ENCODE measurements at regions not wholly inside any gene's neighbourhood (a gene's known extent, or its start where the extent isn't known, plus 50 kb on each side); places are given as distances from the start of the nearest gene placed in this dataset.

GRCh38 chr4:140236654-140237169, 82.7 kb upstream of the MAML3 start:
- H3K4me3 ChIP-seq (ENCODE audit: low read depth, low read length): no peak overlapping the region
- no peak for DNase-seq (ENCODE audit: low read depth)
- no peak for TF ChIP-seq CTCF (IDR thresholded peaks at IDR 0.05; ENCODE audit: control insufficient read depth, extremely low read depth, insufficient read depth)

GRCh38 chr4:140234697-140235060, 80.7 kb upstream of the MAML3 start:
- TF ChIP-seq CTCF (IDR thresholded peaks at IDR 0.05; ENCODE audit: control insufficient read depth, extremely low read depth, insufficient read depth): no peak
- DNase-seq (ENCODE audit: low read depth): no peak
- no peak overlapping the region for H3K4me3 ChIP-seq (ENCODE audit: low read depth, low read length)

- TF ChIP-seq CTCF (IDR thresholded peaks at IDR 0.05; ENCODE audit: control insufficient read depth, extremely low read depth, insufficient read depth): no peak
- no peak for DNase-seq (ENCODE audit: low read depth)
These were observed 80.1 kb upstream of the MAML3 start for GRCh38 chr4:140233791-140234696.

GRCh38 chr4:140229881-140230280, 75.9 kb upstream of the MAML3 start:
- DNase-seq (ENCODE audit: low read depth): no peak

More at GRCh38 chr4:140233791-140234696, 80.1 kb upstream of the MAML3 start:
- H3K4me3 ChIP-seq (ENCODE audit: low read depth, low read length): no peak overlapping the region

GRCh38 chr4:140227286-140227685, 73.3 kb upstream of the MAML3 start:
- DNase-seq (ENCODE audit: low read depth): no peak
- H3K4me3 ChIP-seq (ENCODE audit: low read depth, low read length): no peak overlapping the region
- TF ChIP-seq CTCF (IDR thresholded peaks at IDR 0.05; ENCODE audit: control insufficient read depth, extremely low read depth, insufficient read depth): no peak

More at GRCh38 chr4:140229881-140230280, 75.9 kb upstream of the MAML3 start:
- TF ChIP-seq CTCF (IDR thresholded peaks at IDR 0.05; ENCODE audit: control insufficient read depth, extremely low read depth, insufficient read depth): no peak
- H3K4me3 ChIP-seq (ENCODE audit: low read depth, low read length): no peak overlapping the region

- H3K4me3 ChIP-seq (ENCODE audit: low read depth, low read length): no peak overlapping the region
- no peak for DNase-seq (ENCODE audit: low read depth)
These were observed 69.2 kb upstream of the MAML3 start for GRCh38 chr4:140223056-140223810.

More at GRCh38 chr4:140223056-140223810, 69.2 kb upstream of the MAML3 start:
- no peak for TF ChIP-seq CTCF (IDR thresholded peaks at IDR 0.05; ENCODE audit: control insufficient read depth, extremely low read depth, insufficient read depth)
